H9 (cell line): ENCODE measurements at regions not wholly inside any gene's neighbourhood (a gene's known extent, or its start where the extent isn't known, plus 50 kb on each side); places are given as distances from the start of the nearest gene placed in this dataset.

ENCODE experiments used
- DNase-seq: peaks from one replicate; pipeline ENCODE4 v3.0.0-alpha.2; 2017
- H2AFZ ChIP-seq: one replicate; pipeline ENCODE4 v1.6.1; 2013; ENCODE audit warnings: mild to moderate bottlenecking, low read length, control low read depth, moderate library complexity
- H2AK5ac ChIP-seq: 2 replicates; pipeline ENCODE4 v1.6.1; 2013; ENCODE audit warnings: low read length, control low read depth, mixed read lengths; ENCODE audit not compliant: insufficient read length
- H2BK120ac ChIP-seq: one replicate; pipeline ENCODE4 v1.6.1; 2013; ENCODE audit warnings: low read depth, mild to moderate bottlenecking, low read length, control low read depth, inconsistent platforms; ENCODE audit not compliant: poor library complexity, severe bottlenecking
- H2BK12ac ChIP-seq: 2 replicates; pipeline ENCODE4 v1.6.1; 2013; ENCODE audit warnings: low read length, control low read depth, mixed read lengths, low read depth; ENCODE audit not compliant: insufficient read length
- H2BK15ac ChIP-seq: 2 replicates; pipeline ENCODE4 v1.6.1; 2013; ENCODE audit warnings: low read depth, low read length, control low read depth
- H2BK20ac ChIP-seq: one replicate; pipeline ENCODE4 v1.6.1; 2013; ENCODE audit warnings: low read depth, mild to moderate bottlenecking, low read length, control low read depth, inconsistent platforms; ENCODE audit not compliant: poor library complexity, severe bottlenecking
- H2BK5ac ChIP-seq: 2 replicates; pipeline ENCODE4 v1.6.1; 2013; ENCODE audit warnings: low read length, control low read depth, mixed read lengths; ENCODE audit not compliant: insufficient read length
- H3K14ac ChIP-seq: 2 replicates; pipeline ENCODE4 v1.6.1; 2013; ENCODE audit warnings: low read length, control low read depth; ENCODE audit not compliant: insufficient read depth
- H3K18ac ChIP-seq: 2 replicates; pipeline ENCODE4 v1.6.1; 2013; ENCODE audit warnings: low read depth, mild to moderate bottlenecking, mixed read lengths, low read length, control low read depth; ENCODE audit not compliant: insufficient read length
- H3K23ac ChIP-seq: 2 replicates; pipeline ENCODE4 v1.6.1; 2013; ENCODE audit warnings: low read length, control low read depth, mixed read lengths, low read depth; ENCODE audit not compliant: insufficient read length
- H3K23me2 ChIP-seq: 2 replicates; pipeline ENCODE4 v1.6.1; 2013; ENCODE audit warnings: low read depth, mild to moderate bottlenecking, mixed read lengths, low read length, control low read depth; ENCODE audit not compliant: insufficient read length, poor library complexity, severe bottlenecking
- H3K27ac ChIP-seq: 2 replicates; pipeline ENCODE4 v1.5.1; 2013; ENCODE audit warnings: low read length, control low read depth, mixed read lengths, low read depth; ENCODE audit not compliant: insufficient read length
- H3K27me3 ChIP-seq: 2 replicates; pipeline ENCODE4 v1.6.1; 2013; ENCODE audit warnings: low read length, control low read depth, inconsistent platforms; ENCODE audit not compliant: insufficient read depth
- H3K4ac ChIP-seq: 2 replicates; pipeline ENCODE4 v1.6.1; 2013; ENCODE audit warnings: low read depth, mild to moderate bottlenecking, control low read depth, inconsistent platforms, low read length, moderate library complexity
- H3K4me1 ChIP-seq: 2 replicates; pipeline ENCODE4 v1.6.1; 2013; ENCODE audit warnings: low read length, control low read depth, inconsistent platforms; ENCODE audit not compliant: insufficient read depth
- H3K4me2 ChIP-seq: 2 replicates; pipeline ENCODE4 v1.6.1; 2013; ENCODE audit warnings: low read length, control low read depth, mixed read lengths; ENCODE audit not compliant: insufficient read length, insufficient read depth
- H3K56ac ChIP-seq: 2 replicates; pipeline ENCODE4 v1.6.1; 2013; ENCODE audit warnings: low read depth, mild to moderate bottlenecking, mixed read lengths, low read length, control low read depth; ENCODE audit not compliant: insufficient read length
- H3K79me1 ChIP-seq: 2 replicates; pipeline ENCODE4 v1.6.1; 2013; ENCODE audit warnings: low read depth, mild to moderate bottlenecking, moderate library complexity, low read length, control low read depth, inconsistent platforms; ENCODE audit not compliant: insufficient read depth, poor library complexity, severe bottlenecking
- H3K79me2 ChIP-seq: 2 replicates; pipeline ENCODE4 v1.6.1; 2013; ENCODE audit warnings: low read length, control low read depth, inconsistent platforms; ENCODE audit not compliant: insufficient read depth
- H3K9ac ChIP-seq: 2 replicates; pipeline ENCODE4 v1.6.1; 2013; ENCODE audit warnings: low read length, control low read depth, mixed read lengths; ENCODE audit not compliant: insufficient read length; ENCODE audit errors: extremely low read depth
- H3K9me3 ChIP-seq: one replicate; pipeline ENCODE4 v1.6.1; 2013; ENCODE audit warnings: low read depth, low read length, inconsistent platforms; ENCODE audit not compliant: control insufficient read depth
- H3T11ph ChIP-seq: one replicate; pipeline ENCODE4 v1.6.1; 2013; ENCODE audit warnings: mild to moderate bottlenecking, low read length, control low read depth, inconsistent platforms
- H4K20me1 ChIP-seq: one replicate; pipeline ENCODE4 v1.6.1; 2013; ENCODE audit not compliant: control insufficient read depth, insufficient read length, insufficient read depth
- H4K5ac ChIP-seq: 2 replicates; pipeline ENCODE4 v1.6.1; 2013; ENCODE audit warnings: low read depth, mild to moderate bottlenecking, mixed read lengths, low read length, control low read depth; ENCODE audit not compliant: insufficient read length
- H4K8ac ChIP-seq: replicated peaks from 2 replicates; pipeline ENCODE4 v1.6.1; 2013; ENCODE audit warnings: low read length, control low read depth, mixed read lengths, low read depth; ENCODE audit not compliant: insufficient read length
- H4K91ac ChIP-seq: 2 replicates; pipeline ENCODE4 v1.6.1; 2013; ENCODE audit warnings: low read depth, mild to moderate bottlenecking, moderate library complexity, mixed read lengths, low read length, control low read depth; ENCODE audit not compliant: insufficient read length
- H3K27ac Mint-ChIP-seq, 3 experiments: 2 replicates in 2 of 3; 3 replicates in 1 of 3; pipeline ENCODE4 v1.8.0; 2020 to 2021; ENCODE audit warnings: mixed read lengths in 3 of 3, mild to moderate bottlenecking in 1 of 3, moderate library complexity in 1 of 3
- H3K27me3 Mint-ChIP-seq: 2 replicates; pipeline ENCODE4 v1.8.0; 2021; ENCODE audit warnings: low read depth, mild to moderate bottlenecking, moderate library complexity, mixed read lengths
- H3K36me3 Mint-ChIP-seq, 3 experiments: 2 replicates in 2 of 3; 3 replicates in 1 of 3; pipeline ENCODE4 v1.8.0; 2020 to 2021; ENCODE audit warnings: low read depth in 3 of 3, mixed read lengths in 3 of 3; ENCODE audit not compliant: insufficient read depth in 1 of 3
- H3K4me1 Mint-ChIP-seq, 2 experiments: 2 replicates each; pipeline ENCODE4 v1.8.0; 2020; ENCODE audit warnings: mixed read lengths in 2 of 2
- H3K4me3 Mint-ChIP-seq, 2 experiments: 2 replicates in 1 of 2; 3 replicates in 1 of 2; pipeline ENCODE4 v1.8.0; 2020 to 2021; ENCODE audit warnings: mild to moderate bottlenecking in 2 of 2, mixed read lengths in 2 of 2, moderate library complexity in 1 of 2
- H3K9me3 Mint-ChIP-seq, 2 experiments: 2 replicates in 1 of 2; 3 replicates in 1 of 2; pipeline ENCODE4 v1.8.0; 2020; ENCODE audit warnings: mild to moderate bottlenecking in 2 of 2, mixed read lengths in 2 of 2, moderate library complexity in 1 of 2
- WGBS: extraction: QIAGEN DNeasy Blood & Tissue Kit; methylation state at CpG from one replicate; pipeline ENCODE4 v1.1.7; 2013; ENCODE audit warnings: missing lambda C conversion rate, low lambda C conversion rate, mixed read lengths; ENCODE audit not compliant: insufficient read length; ENCODE audit errors: extremely low coverage; 5-methylcytosine and 5-hydroxymethylcytosine counted together
- TF ChIP-seq, protein P1 (sequence below): fragments of 200-600 bp; sonication (generic); conservative IDR thresholded peaks from 3 replicates; pipeline ENCODE4 v1.8.0; 2021; ENCODE audit warnings: antibody characterized with exemption, mild to moderate bottlenecking

DNA sequence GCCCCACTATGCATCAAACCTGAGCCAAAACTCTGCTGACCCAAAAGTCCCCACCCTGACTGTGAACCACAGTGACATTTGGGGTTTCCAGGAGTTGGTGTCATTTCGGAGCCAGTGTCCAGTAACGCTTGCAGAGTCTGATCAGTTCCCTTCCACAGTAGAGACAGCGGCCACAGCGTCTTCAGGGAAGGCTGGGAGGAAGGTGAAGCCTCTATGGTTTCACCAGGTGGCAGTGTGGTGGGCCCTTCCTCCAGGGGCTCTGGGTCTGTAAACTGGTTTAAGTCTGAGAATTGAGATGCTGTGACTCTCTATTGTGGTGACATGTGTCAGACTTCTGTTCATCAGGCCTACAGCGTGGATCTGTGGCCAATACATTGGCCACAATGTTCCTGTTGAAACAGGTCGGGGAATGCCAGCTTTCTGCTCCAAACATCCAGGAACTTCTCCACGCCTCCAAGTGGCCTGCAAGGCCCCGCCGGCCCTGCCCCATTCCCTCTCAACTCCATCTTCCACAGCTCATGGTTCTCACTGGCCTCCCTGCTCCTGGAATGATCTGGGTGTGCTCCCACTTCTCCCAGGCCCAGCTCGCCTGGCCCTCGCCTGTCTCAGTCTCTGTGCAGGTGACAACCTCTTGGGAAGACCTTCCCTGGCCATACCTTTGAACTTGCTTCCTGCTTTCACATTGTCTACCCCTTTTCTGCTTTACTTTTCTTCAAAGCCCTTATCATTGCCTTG is 124.5 kb upstream of the FAM20C start:
- no peak overlapping the region for H3K27ac ChIP-seq
- no peak overlapping the region for H3K4ac ChIP-seq
- Mint-ChIP-seq H3K4me3 (no peak overlapping the region), H3K27me3 (peaks cover 3% of the 10 kb centered on the region; the same call in 1 of the 2 replicates), H3K9me3 (no peaks in the 10 kb centered on the region; a peak in 1 of 5 replicates), H3K36me3 (no peaks in the 10 kb centered on the region), H3K4me1 (peaks cover 12 to 17% of the 10 kb centered on the region in 2 experiments; a peak in 3 of 4 replicates), H3K27ac (no peak overlapping the region; a peak in 1 of 7 replicates)
- no peaks in the 10 kb centered on the region for H3K23me2 ChIP-seq
- no peak overlapping the region for H4K91ac ChIP-seq
- no peak overlapping the region for H3K9ac ChIP-seq
- no peak for DNase-seq
- no peak overlapping the region for H3T11ph ChIP-seq
- H4K20me1 ChIP-seq: no peaks in the 10 kb centered on the region
- H2AFZ ChIP-seq: no peak overlapping the region
- no peak overlapping the region for H3K56ac ChIP-seq
- H2BK120ac ChIP-seq: no peak overlapping the region
- no peak overlapping the region for H3K23ac ChIP-seq
- no peaks in the 10 kb centered on the region for H3K9me3 ChIP-seq
- no peaks in the 10 kb centered on the region for H3K79me2 ChIP-seq
- no peak overlapping the region for H2BK15ac ChIP-seq
- H4K8ac ChIP-seq: no peak overlapping the region
- WGBS: no CpG with 5 or more reads among the region's 11 CpGs
- TF ChIP-seq, protein P1, sequence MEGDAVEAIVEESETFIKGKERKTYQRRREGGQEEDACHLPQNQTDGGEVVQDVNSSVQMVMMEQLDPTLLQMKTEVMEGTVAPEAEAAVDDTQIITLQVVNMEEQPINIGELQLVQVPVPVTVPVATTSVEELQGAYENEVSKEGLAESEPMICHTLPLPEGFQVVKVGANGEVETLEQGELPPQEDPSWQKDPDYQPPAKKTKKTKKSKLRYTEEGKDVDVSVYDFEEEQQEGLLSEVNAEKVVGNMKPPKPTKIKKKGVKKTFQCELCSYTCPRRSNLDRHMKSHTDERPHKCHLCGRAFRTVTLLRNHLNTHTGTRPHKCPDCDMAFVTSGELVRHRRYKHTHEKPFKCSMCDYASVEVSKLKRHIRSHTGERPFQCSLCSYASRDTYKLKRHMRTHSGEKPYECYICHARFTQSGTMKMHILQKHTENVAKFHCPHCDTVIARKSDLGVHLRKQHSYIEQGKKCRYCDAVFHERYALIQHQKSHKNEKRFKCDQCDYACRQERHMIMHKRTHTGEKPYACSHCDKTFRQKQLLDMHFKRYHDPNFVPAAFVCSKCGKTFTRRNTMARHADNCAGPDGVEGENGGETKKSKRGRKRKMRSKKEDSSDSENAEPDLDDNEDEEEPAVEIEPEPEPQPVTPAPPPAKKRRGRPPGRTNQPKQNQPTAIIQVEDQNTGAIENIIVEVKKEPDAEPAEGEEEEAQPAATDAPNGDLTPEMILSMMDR: peak; percentile 56
- no peak overlapping the region for H2BK5ac ChIP-seq
- H2BK12ac ChIP-seq: no peak overlapping the region
- no peaks in the 10 kb centered on the region; the same call in 1 of the 2 replicates for H3K4me1 ChIP-seq
- H2AK5ac ChIP-seq: no peak overlapping the region
- no peak overlapping the region for H2BK20ac ChIP-seq
- H3K4me2 ChIP-seq: no peak overlapping the region
- no peak overlapping the region for H3K18ac ChIP-seq
- H3K27me3 ChIP-seq: no peaks in the 10 kb centered on the region
- H4K5ac ChIP-seq: no peak overlapping the region
- H3K14ac ChIP-seq: no peak overlapping the region
- H3K79me1 ChIP-seq: no peaks in the 10 kb centered on the region
